ENCODE measurements at regions not wholly inside any gene's neighbourhood (a gene's known extent, or its start where the extent isn't known, plus 50 kb on each side); places are given as distances from the start of the nearest gene placed in this dataset.

- TF ChIP-seq, protein P1, sequence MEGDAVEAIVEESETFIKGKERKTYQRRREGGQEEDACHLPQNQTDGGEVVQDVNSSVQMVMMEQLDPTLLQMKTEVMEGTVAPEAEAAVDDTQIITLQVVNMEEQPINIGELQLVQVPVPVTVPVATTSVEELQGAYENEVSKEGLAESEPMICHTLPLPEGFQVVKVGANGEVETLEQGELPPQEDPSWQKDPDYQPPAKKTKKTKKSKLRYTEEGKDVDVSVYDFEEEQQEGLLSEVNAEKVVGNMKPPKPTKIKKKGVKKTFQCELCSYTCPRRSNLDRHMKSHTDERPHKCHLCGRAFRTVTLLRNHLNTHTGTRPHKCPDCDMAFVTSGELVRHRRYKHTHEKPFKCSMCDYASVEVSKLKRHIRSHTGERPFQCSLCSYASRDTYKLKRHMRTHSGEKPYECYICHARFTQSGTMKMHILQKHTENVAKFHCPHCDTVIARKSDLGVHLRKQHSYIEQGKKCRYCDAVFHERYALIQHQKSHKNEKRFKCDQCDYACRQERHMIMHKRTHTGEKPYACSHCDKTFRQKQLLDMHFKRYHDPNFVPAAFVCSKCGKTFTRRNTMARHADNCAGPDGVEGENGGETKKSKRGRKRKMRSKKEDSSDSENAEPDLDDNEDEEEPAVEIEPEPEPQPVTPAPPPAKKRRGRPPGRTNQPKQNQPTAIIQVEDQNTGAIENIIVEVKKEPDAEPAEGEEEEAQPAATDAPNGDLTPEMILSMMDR (IDR thresholded peaks at IDR 0.05) = no peak
- no peak for TF ChIP-seq POLR2A (IDR thresholded peaks at IDR 0.05)
Observed at GRCh38 chr10:56063642-56064041, 297.4 kb downstream of the ZWINT start.

Data from esophagus squamous epithelium (tissue), 4 donors.